Stomach (tissue), 4 donors: ENCODE measurements at regions not wholly inside any gene's neighbourhood (a gene's known extent, or its start where the extent isn't known, plus 50 kb on each side); places are given as distances from the start of the nearest gene placed in this dataset.

Experiments used
- CTCF ChIP-seq, 7 experiments: fragments of 450-650 bp in 4 of 7; fragments of 200-600 bp in 3 of 7; sonication (generic) in 3 of 7; IDR thresholded peaks; one replicate each; pipeline ENCODE4 v1.5.1; 2016 to 2019; ENCODE audit warnings: antibody characterized with exemption in 7 of 7, control low read depth in 2 of 7, mild to moderate bottlenecking in 1 of 7
- EP300 ChIP-seq: sonication (generic); formaldehyde crosslinking; IDR thresholded peaks from one replicate; pipeline ENCODE4 v1.6.1; 2017; ENCODE audit warnings: antibody characterized with exemption
- POLR2A ChIP-seq, 4 donors: fragments of 450-650 bp; IDR thresholded peaks; one replicate each; pipeline ENCODE4 v1.6.1; 2016; ENCODE audit warnings: antibody characterized with exemption in 4 of 4, control low read depth in 2 of 4, mild to moderate bottlenecking in 1 of 4, moderate library complexity in 1 of 4

- TF ChIP-seq CTCF (IDR thresholded peaks at IDR 0.05) (no peak), POLR2A (IDR thresholded peaks at IDR 0.05) (no peak), EP300 (no peak)
Observed at GRCh38 chr11:134637091-134638015, 225.3 kb upstream of the B3GAT1 start.
